Nephron progenitor cell (in vitro differentiated cells): ENCODE measurements at regions not wholly inside any gene's neighbourhood (a gene's known extent, or its start where the extent isn't known, plus 50 kb on each side); places are given as distances from the start of the nearest gene placed in this dataset.

Source experiments
- DNase-seq: peaks from one replicate; pipeline ENCODE4 v3.0.0; 2021
- H3K27ac Mint-ChIP-seq: 2 replicates; pipeline ENCODE4 v1.8.0; 2021; ENCODE audit warnings: mild to moderate bottlenecking, moderate library complexity, mixed read lengths
- H3K27me3 Mint-ChIP-seq: 2 replicates; pipeline ENCODE4 v1.8.0; 2021; ENCODE audit warnings: mild to moderate bottlenecking, low read depth, mixed read lengths; ENCODE audit not compliant: poor library complexity
- H3K36me3 Mint-ChIP-seq: 2 replicates; pipeline ENCODE4 v1.8.0; 2021; ENCODE audit warnings: low read depth, mixed read lengths
- H3K4me1 Mint-ChIP-seq: 2 replicates; pipeline ENCODE4 v1.8.0; 2021; ENCODE audit warnings: mixed read lengths
- H3K4me3 Mint-ChIP-seq: 2 replicates; pipeline ENCODE4 v1.8.0; 2021; ENCODE audit warnings: mild to moderate bottlenecking, moderate library complexity, mixed read lengths
- H3K9me3 Mint-ChIP-seq: 2 replicates; pipeline ENCODE4 v1.8.0; 2021; ENCODE audit warnings: mild to moderate bottlenecking, moderate library complexity, mixed read lengths
- TF ChIP-seq, protein P1 (sequence below): fragments of 200-600 bp; sonication (generic); IDR thresholded peaks from 2 replicates; pipeline ENCODE4 v1.5.0; 2021; ENCODE audit warnings: antibody characterized with exemption

DNA sequence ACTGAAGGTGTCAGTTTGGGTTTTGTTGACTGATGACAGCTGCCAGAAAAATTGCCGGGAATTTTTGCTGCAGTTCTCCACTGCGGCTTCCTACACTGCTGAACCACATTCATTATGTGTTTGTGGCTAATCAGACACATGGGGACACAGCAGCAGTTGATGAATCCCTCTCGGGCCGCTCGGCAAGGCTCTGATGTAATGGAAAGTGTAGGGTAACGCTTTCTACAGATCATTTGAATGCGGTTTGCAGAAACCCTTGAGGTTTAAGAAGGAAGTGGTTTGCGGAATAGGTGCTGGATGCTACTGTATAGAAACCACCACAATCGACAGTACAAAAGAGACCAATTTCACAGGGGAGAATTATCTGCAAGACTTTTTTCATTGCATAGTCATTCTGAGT, 138.7 kb upstream of the SASH1 start:
- H3K27me3 Mint-ChIP-seq: peaks cover 12% of the 10 kb centered on the region
- TF ChIP-seq, protein P1, sequence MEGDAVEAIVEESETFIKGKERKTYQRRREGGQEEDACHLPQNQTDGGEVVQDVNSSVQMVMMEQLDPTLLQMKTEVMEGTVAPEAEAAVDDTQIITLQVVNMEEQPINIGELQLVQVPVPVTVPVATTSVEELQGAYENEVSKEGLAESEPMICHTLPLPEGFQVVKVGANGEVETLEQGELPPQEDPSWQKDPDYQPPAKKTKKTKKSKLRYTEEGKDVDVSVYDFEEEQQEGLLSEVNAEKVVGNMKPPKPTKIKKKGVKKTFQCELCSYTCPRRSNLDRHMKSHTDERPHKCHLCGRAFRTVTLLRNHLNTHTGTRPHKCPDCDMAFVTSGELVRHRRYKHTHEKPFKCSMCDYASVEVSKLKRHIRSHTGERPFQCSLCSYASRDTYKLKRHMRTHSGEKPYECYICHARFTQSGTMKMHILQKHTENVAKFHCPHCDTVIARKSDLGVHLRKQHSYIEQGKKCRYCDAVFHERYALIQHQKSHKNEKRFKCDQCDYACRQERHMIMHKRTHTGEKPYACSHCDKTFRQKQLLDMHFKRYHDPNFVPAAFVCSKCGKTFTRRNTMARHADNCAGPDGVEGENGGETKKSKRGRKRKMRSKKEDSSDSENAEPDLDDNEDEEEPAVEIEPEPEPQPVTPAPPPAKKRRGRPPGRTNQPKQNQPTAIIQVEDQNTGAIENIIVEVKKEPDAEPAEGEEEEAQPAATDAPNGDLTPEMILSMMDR: no peak

DNA sequence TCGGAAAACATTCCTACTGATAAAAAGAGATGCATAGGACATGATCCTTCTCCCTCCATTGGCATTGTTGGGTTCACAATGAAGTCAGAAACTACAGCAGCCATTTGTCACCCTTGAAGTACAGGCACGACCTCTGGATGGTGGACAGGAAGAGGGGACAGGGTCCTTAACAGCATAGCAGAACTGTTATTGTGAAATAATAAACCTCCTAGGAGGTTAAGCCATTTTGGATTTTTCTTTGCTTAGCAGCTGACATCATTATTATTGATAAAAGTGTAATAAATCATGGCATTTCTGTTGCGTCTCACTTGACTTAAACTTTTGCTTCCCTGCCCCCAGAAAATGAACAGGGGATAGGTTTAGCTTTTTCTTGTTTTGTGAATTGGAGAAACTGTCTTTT, 134.3 kb upstream of the SASH1 start:
- TF ChIP-seq, protein P1: no peak
- Mint-ChIP-seq H3K4me1 (no peaks in the 10 kb centered on the region), H3K36me3 (no peaks in the 10 kb centered on the region), H3K27me3 (peaks cover 7% of the 10 kb centered on the region), H3K27ac (no peak overlapping the region), H3K4me3 (no peak overlapping the region), H3K9me3 (no peaks in the 10 kb centered on the region)
- no peak for DNase-seq

More for the DNA sequence above, 138.7 kb upstream of the SASH1 start:
- no peak for DNase-seq
- no peaks in the 10 kb centered on the region for H3K9me3 Mint-ChIP-seq
- no peaks in the 10 kb centered on the region for H3K36me3 Mint-ChIP-seq
- no peak overlapping the region for H3K27ac Mint-ChIP-seq
- no peak overlapping the region for H3K4me3 Mint-ChIP-seq
- H3K4me1 Mint-ChIP-seq: no peaks in the 10 kb centered on the region

DNA sequence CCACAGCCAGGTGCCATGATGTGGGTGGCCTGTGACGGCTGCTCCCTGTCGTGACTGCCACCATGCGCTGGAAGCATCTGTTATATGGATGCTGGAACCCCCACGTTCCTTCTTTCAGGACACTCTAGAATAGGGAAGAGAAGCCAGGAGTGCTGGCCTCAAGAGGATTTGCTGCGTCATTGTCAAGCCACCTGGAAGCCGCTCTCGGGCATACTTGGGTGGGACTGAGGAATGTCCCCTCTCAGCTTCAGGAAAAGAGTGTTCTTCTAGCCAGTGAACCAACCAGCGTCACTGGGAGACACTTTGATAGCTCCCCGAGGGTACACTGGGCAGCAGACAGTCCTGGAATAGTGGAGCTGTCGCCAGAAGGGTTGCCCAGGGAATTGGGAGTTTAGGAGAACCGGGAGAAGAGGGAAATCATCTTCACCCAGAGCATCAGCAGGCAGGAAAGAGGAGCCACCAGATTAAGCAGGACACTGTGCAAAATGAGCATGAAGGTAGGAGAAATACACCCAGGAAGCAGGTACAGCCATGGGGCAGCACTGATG, 130.8 kb upstream of the SASH1 start:
- DNase-seq: no peak
- Mint-ChIP-seq H3K27ac (no peak overlapping the region), H3K27me3 (peaks cover 4% of the 10 kb centered on the region), H3K9me3 (no peaks in the 10 kb centered on the region), H3K36me3 (no peaks in the 10 kb centered on the region), H3K4me1 (no peaks in the 10 kb centered on the region), H3K4me3 (no peak overlapping the region)
- TF ChIP-seq, protein P1: no peak

DNA sequence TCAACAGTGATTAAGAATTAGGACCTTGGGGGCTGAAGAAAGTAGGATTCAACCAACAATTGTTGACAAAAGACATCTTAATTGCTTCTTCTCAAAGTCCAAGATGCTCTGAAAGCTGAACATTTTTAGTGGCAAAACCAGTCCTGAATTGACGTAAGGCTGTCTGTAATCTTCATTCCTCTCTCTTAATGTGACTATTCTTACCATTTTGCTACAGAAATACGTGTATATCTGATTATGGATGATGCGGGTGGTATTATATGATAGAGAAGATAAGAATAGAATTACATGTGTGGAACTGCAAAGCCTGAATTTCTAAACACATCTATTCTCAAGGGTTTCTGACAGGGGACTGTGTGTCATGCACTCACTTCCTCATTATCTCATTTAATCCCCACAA, 130.3 kb upstream of the SASH1 start:
- no peak overlapping the region for H3K4me3 Mint-ChIP-seq
- H3K36me3 Mint-ChIP-seq: no peaks in the 10 kb centered on the region
- H3K27me3 Mint-ChIP-seq: peaks cover 4% of the 10 kb centered on the region

DNA sequence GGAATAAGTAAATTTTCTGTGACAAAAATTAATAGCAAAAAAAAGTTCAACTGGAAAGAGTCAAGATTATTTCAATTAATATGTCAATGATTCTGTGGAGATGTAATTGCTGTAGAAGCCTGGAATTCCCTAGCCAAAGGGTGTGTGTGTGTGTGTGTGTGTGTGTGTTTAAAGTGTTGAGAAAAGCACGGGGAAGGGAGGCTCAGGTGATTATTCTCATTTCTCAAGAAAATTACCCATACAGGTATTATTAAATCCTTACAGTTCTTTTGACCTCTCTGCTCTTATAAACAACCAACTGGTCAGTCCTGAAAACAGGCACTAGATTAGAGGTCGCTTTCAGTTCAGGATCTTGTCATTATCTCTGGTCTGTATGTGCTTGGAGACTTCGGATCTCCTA, 129.3 kb upstream of the SASH1 start:
- Mint-ChIP-seq H3K27ac (no peak overlapping the region), H3K9me3 (no peaks in the 10 kb centered on the region), H3K4me1 (peaks cover 6% of the 10 kb centered on the region), H3K27me3 (peaks cover 4% of the 10 kb centered on the region), H3K36me3 (no peaks in the 10 kb centered on the region), H3K4me3 (no peak overlapping the region)
- no peak for DNase-seq
- TF ChIP-seq, protein P1: no peak

More for the DNA sequence above, 130.3 kb upstream of the SASH1 start:
- no peak for DNase-seq
- no peak overlapping the region for H3K27ac Mint-ChIP-seq
- H3K9me3 Mint-ChIP-seq: no peaks in the 10 kb centered on the region
- no peaks in the 10 kb centered on the region for H3K4me1 Mint-ChIP-seq
- TF ChIP-seq, protein P1: no peak

DNA sequence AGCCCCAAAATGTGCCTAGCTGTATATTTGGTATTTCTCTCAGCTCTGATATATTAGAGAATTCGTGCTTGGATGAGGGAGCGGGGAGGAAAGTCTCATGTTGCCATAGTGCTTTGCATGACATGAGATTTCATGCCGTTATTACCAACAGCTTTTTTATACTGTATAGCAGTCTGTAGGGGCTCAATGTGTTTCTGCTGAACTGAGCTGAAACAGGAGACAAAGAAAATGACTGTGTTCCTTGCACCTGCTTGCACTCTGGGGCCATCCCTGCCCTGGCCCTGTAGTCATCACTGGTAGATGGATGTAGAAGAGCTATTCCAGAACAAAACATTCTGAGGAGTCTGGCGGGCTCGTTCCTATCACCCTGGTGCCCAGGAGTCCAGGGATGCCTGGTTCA, 128.0 kb upstream of the SASH1 start:
- H3K4me1 Mint-ChIP-seq: peaks cover 8% of the 10 kb centered on the region
- peaks cover 4% of the 10 kb centered on the region for H3K27me3 Mint-ChIP-seq
- no peak for DNase-seq

More for the DNA sequence above, 128.0 kb upstream of the SASH1 start:
- H3K9me3 Mint-ChIP-seq: no peaks in the 10 kb centered on the region
- H3K36me3 Mint-ChIP-seq: no peaks in the 10 kb centered on the region
- H3K27ac Mint-ChIP-seq: no peak overlapping the region
- TF ChIP-seq, protein P1: no peak
- no peak overlapping the region for H3K4me3 Mint-ChIP-seq
